C1 segment of cervical spinal cord (tissue), 14 donors: ENCODE measurements at regions not wholly inside any gene's neighbourhood (a gene's known extent, or its start where the extent isn't known, plus 50 kb on each side); places are given as distances from the start of the nearest gene placed in this dataset.

ENCODE experiments used
- DNase-seq, 14 donors: peaks; one replicate each; lab custom pipeline; 2025; lab: John Stamatoyannopoulos, UW

- DNase-seq = no peak
Observed at GRCh38 chr1:4965346-4966075, 311.1 kb downstream of the AJAP1 start.

- no peak for DNase-seq
Observed at GRCh38 chr1:4964634-4965345, 310.4 kb downstream of the AJAP1 start.

- no peak for DNase-seq
Observed at GRCh38 chr1:4963251-4963650, 308.8 kb downstream of the AJAP1 start.

- no peak for DNase-seq
Observed at GRCh38 chr1:4962836-4963235, 308.4 kb downstream of the AJAP1 start.

- no peak for DNase-seq
Observed at GRCh38 chr1:4961935-4962645, 307.7 kb downstream of the AJAP1 start.

- DNase-seq = no peak
Observed at GRCh38 chr1:4960782-4961475, 306.5 kb downstream of the AJAP1 start.

- no peak for DNase-seq
Observed at GRCh38 chr1:4960336-4960735, 305.9 kb downstream of the AJAP1 start.

- no peak for DNase-seq
Observed at GRCh38 chr1:4959216-4959615, 304.8 kb downstream of the AJAP1 start.

- no peak for DNase-seq
Observed at GRCh38 chr1:4957027-4957426, 302.6 kb downstream of the AJAP1 start.

- DNase-seq = no peak
Observed at GRCh38 chr1:4954392-4954791, 300.0 kb downstream of the AJAP1 start.

- no peak for DNase-seq
Observed at GRCh38 chr1:4951601-4952000, 297.2 kb downstream of the AJAP1 start.

- no peak for DNase-seq
Observed at GRCh38 chr1:4946343-4946742, 291.9 kb downstream of the AJAP1 start.

GRCh38 chr1:4944911-4945310, 290.5 kb downstream of the AJAP1 start:
- peak in 2 of 14 donors; percentile 15 to 68 for DNase-seq

- no peak for DNase-seq
Observed at GRCh38 chr1:4944072-4944471, 289.7 kb downstream of the AJAP1 start.

- DNase-seq = no peak
Observed at GRCh38 chr1:4939266-4939665, 284.9 kb downstream of the AJAP1 start.

GRCh38 chr1:4937876-4938534, 283.6 kb downstream of the AJAP1 start:
- no peak for DNase-seq

GRCh38 chr1:4935807-4936206, 281.4 kb downstream of the AJAP1 start:
- peak in 7 of 14 donors; percentile 2 to 13 (median 6) for DNase-seq

GRCh38 chr1:4933232-4933631, 278.8 kb downstream of the AJAP1 start:
- no peak for DNase-seq

GRCh38 chr1:4932311-4933030, 278.1 kb downstream of the AJAP1 start:
- peak in 1 of 14 donors; percentile 41 for DNase-seq

GRCh38 chr1:4931486-4931885, 277.1 kb downstream of the AJAP1 start:
- DNase-seq = peak in 3 of 14 donors; percentile 5 to 91 (median 24)

GRCh38 chr1:4928186-4928585, 273.8 kb downstream of the AJAP1 start:
- DNase-seq = no peak
